WTC11 (cell line): ENCODE measurements at regions not wholly inside any gene's neighbourhood (a gene's known extent, or its start where the extent isn't known, plus 50 kb on each side); places are given as distances from the start of the nearest gene placed in this dataset.

Experiments used
- ATAC-seq: fragments of 200-7000 bp; cut with Tn5 transposase; 2 replicates; pipeline ENCODE4 v1.10.0; 2021; ENCODE audit warnings: mild to moderate bottlenecking, moderate library complexity
- CTCF ChIA-PET: fragments of 300-600 bp; sonication (Branson Sonifier 250); formaldehyde crosslinking; loops from one replicate; lab custom pipeline; 2021; ENCODE audit warnings: antibody characterized with exemption; lab: Charles Lee
- POLR2A ChIA-PET: fragments of 350-600 bp; sonication (Branson Sonifier 250); formaldehyde crosslinking; loops from one replicate; lab custom pipeline; 2021; ENCODE audit warnings: antibody characterized with exemption; lab: Charles Lee
- DNase-seq: peaks from one replicate; pipeline ENCODE4 v3.0.0; 2021; ENCODE audit warnings: low spot score
- H3K27ac Mint-ChIP-seq: 2 replicates; pipeline ENCODE4 v1.8.0; 2021; ENCODE audit warnings: mixed read lengths
- H3K27me3 Mint-ChIP-seq: 2 replicates; pipeline ENCODE4 v1.8.0; 2021; ENCODE audit warnings: low read depth, mild to moderate bottlenecking, moderate library complexity, mixed read lengths
- H3K36me3 Mint-ChIP-seq: 2 replicates; pipeline ENCODE4 v1.8.0; 2021; ENCODE audit warnings: mixed read lengths
- H3K4me1 Mint-ChIP-seq: 2 replicates; pipeline ENCODE4 v1.8.0; 2022; ENCODE audit warnings: mixed read lengths
- H3K4me3 Mint-ChIP-seq: 2 replicates; pipeline ENCODE4 v1.8.0; 2021; ENCODE audit warnings: mild to moderate bottlenecking, moderate library complexity, mixed read lengths
- H3K9me3 Mint-ChIP-seq: 2 replicates; pipeline ENCODE4 v1.8.0; 2021; ENCODE audit warnings: mixed read lengths
- E2F4 ChIP-seq: sonication (generic); formaldehyde crosslinking; IDR thresholded peaks from 2 replicates; pipeline ENCODE4 v1.8.1; 2022; ENCODE audit warnings: low read depth, mild to moderate bottlenecking, moderate library complexity, missing genetic modification reagents, borderline replicate concordance
- ERG ChIP-seq: fragments of 250-450 bp; sonication (Bioruptor Pico); IDR thresholded peaks from 2 replicates; pipeline ENCODE4 v1.8.0; 2021; ENCODE audit warnings: mild to moderate bottlenecking
- FOXJ3 ChIP-seq: sonication (generic); formaldehyde crosslinking; IDR thresholded peaks from 2 replicates; pipeline ENCODE4 v1.9.0; 2021; ENCODE audit warnings: missing genetic modification reagents, mild to moderate bottlenecking, borderline replicate concordance
- FOXP1 ChIP-seq: sonication (generic); formaldehyde crosslinking; IDR thresholded peaks from 2 replicates; pipeline ENCODE4 v1.8.0; 2022; ENCODE audit warnings: missing genetic modification reagents, mild to moderate bottlenecking, moderate library complexity, borderline replicate concordance
- FOXP4 ChIP-seq: sonication (generic); formaldehyde crosslinking; IDR thresholded peaks from 2 replicates; pipeline ENCODE4 v1.8.0; 2022; ENCODE audit warnings: mild to moderate bottlenecking, missing genetic modification reagents
- GABPB1 ChIP-seq: sonication (generic); formaldehyde crosslinking; IDR thresholded peaks from 2 replicates; pipeline ENCODE4 v1.8.1; 2023; ENCODE audit warnings: mild to moderate bottlenecking, missing genetic modification reagents
- SMAD4 ChIP-seq: sonication (generic); formaldehyde crosslinking; IDR thresholded peaks from 2 replicates; pipeline ENCODE4 v1.8.0; 2022; ENCODE audit warnings: mild to moderate bottlenecking, missing genetic modification reagents
- SP1 ChIP-seq: sonication (generic); formaldehyde crosslinking; conservative IDR thresholded peaks from 2 replicates; pipeline ENCODE4 v1.8.1; 2022; ENCODE audit warnings: missing genetic modification reagents
- STAT6 ChIP-seq: sonication (generic); formaldehyde crosslinking; conservative IDR thresholded peaks from 2 replicates; pipeline ENCODE4 v1.8.1; 2023; ENCODE audit warnings: mild to moderate bottlenecking, low read depth, missing genetic modification reagents, moderate library complexity
- TEAD1 ChIP-seq: sonication (generic); formaldehyde crosslinking; IDR thresholded peaks from 2 replicates; pipeline ENCODE4 v1.8.0; 2022; ENCODE audit warnings: mild to moderate bottlenecking, missing genetic modification reagents
- TP53 ChIP-seq: sonication (generic); formaldehyde crosslinking; IDR thresholded peaks from 2 replicates; pipeline ENCODE4 v1.8.1; 2023; ENCODE audit warnings: mild to moderate bottlenecking, missing genetic modification reagents
- ZBTB43 ChIP-seq: sonication (generic); formaldehyde crosslinking; IDR thresholded peaks from 2 replicates; pipeline ENCODE4 v1.8.1; 2023; ENCODE audit warnings: mild to moderate bottlenecking, missing genetic modification reagents
- ZNF138 ChIP-seq: sonication (generic); formaldehyde crosslinking; conservative IDR thresholded peaks from 2 replicates; pipeline ENCODE4 v1.8.1; 2022; ENCODE audit warnings: mild to moderate bottlenecking, moderate library complexity, missing genetic modification reagents
- ZNF232 ChIP-seq: sonication (generic); formaldehyde crosslinking; IDR thresholded peaks from 2 replicates; pipeline ENCODE4 v1.8.0; 2022; ENCODE audit warnings: mild to moderate bottlenecking, missing genetic modification reagents
- ZNF396 ChIP-seq: fragments of 250-450 bp; sonication (Bioruptor Pico); IDR thresholded peaks from 2 replicates; pipeline ENCODE4 v1.8.0; 2021; ENCODE audit warnings: mild to moderate bottlenecking, moderate library complexity, borderline replicate concordance
- ZNF416 ChIP-seq: fragments of 250-450 bp; sonication (Bioruptor Pico); IDR thresholded peaks from 2 replicates; pipeline ENCODE4 v1.9.0; 2021; ENCODE audit warnings: mild to moderate bottlenecking, inconsistent platforms
- ZNF425 ChIP-seq: fragments of 250-450 bp; sonication (Bioruptor Pico); conservative IDR thresholded peaks from 2 replicates; pipeline ENCODE4 v1.9.0; 2021; ENCODE audit warnings: mild to moderate bottlenecking
- TF ChIP-seq, protein P1 (sequence below): sonication (generic); formaldehyde crosslinking; IDR thresholded peaks from 2 replicates; pipeline ENCODE4 v1.8.1; 2023; ENCODE audit warnings: mild to moderate bottlenecking, missing genetic modification reagents, borderline replicate concordance
- TF ChIP-seq, protein P2 (sequence below): sonication (generic); formaldehyde crosslinking; IDR thresholded peaks from 2 replicates; pipeline ENCODE4 v1.8.1; 2023; ENCODE audit warnings: mild to moderate bottlenecking, missing genetic modification reagents, moderate library complexity

DNA sequence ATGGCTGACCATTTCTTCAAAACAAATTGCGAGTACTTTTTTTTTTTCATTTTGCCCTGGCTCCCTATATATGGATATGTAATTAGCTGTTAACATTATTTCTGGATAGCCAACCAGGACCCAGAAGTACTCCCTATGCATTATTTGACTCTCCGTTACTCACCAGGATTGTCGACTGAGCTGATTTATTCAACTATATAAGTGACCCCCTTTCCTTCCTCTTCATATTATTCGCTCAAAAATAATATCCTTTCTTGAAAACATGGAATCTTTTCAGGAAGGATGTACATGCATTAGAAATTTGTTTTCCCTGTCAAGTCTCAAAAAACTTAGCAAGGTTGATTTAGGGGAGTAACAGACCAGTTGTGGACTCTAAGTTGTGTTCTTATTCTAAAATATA, 114.1 kb upstream of the KLHL4 start (continued):
- TF ChIP-seq E2F4: no peak
- no peak for TF ChIP-seq SMAD4
- TF ChIP-seq SP1 (CRISPR knock-in tag): no peak
- TF ChIP-seq GABPB1 (CRISPR knock-in tag): no peak

GRCh38 chrX:87409113-87409841, 108.3 kb upstream of the KLHL4 start:
- no peak overlapping the region for H3K27ac Mint-ChIP-seq
- ATAC-seq (no peak), DNase-seq (no peak)
- ChIA-PET CTCF (no interaction called here), POLR2A (no interaction called here)
- peaks cover 8% of the 10 kb centered on the region for H3K9me3 Mint-ChIP-seq
- H3K4me1 Mint-ChIP-seq: no peaks in the 10 kb centered on the region
- H3K36me3 Mint-ChIP-seq: no peaks in the 10 kb centered on the region
- no peak overlapping the region for H3K4me3 Mint-ChIP-seq
- H3K27me3 Mint-ChIP-seq: no peaks in the 10 kb centered on the region
- TF ChIP-seq, protein P1, sequence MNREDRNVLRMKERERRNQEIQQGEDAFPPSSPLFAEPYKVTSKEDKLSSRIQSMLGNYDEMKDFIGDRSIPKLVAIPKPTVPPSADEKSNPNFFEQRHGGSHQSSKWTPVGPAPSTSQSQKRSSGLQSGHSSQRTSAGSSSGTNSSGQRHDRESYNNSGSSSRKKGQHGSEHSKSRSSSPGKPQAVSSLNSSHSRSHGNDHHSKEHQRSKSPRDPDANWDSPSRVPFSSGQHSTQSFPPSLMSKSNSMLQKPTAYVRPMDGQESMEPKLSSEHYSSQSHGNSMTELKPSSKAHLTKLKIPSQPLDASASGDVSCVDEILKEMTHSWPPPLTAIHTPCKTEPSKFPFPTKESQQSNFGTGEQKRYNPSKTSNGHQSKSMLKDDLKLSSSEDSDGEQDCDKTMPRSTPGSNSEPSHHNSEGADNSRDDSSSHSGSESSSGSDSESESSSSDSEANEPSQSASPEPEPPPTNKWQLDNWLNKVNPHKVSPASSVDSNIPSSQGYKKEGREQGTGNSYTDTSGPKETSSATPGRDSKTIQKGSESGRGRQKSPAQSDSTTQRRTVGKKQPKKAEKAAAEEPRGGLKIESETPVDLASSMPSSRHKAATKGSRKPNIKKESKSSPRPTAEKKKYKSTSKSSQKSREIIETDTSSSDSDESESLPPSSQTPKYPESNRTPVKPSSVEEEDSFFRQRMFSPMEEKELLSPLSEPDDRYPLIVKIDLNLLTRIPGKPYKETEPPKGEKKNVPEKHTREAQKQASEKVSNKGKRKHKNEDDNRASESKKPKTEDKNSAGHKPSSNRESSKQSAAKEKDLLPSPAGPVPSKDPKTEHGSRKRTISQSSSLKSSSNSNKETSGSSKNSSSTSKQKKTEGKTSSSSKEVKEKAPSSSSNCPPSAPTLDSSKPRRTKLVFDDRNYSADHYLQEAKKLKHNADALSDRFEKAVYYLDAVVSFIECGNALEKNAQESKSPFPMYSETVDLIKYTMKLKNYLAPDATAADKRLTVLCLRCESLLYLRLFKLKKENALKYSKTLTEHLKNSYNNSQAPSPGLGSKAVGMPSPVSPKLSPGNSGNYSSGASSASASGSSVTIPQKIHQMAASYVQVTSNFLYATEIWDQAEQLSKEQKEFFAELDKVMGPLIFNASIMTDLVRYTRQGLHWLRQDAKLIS (CRISPR knock-in tag): no peak
- no peak for TF ChIP-seq FOXJ3 (CRISPR knock-in tag)
- TF ChIP-seq GABPB1 (CRISPR knock-in tag): no peak
- TF ChIP-seq TP53 (CRISPR knock-in tag): no peak
- no peak for TF ChIP-seq FOXP1 (CRISPR knock-in tag)
- TF ChIP-seq FOXP4 (CRISPR knock-in tag): no peak
- TF ChIP-seq TEAD1 (CRISPR knock-in tag): no peak
- no peak for TF ChIP-seq ZNF232 (CRISPR knock-in tag)
- no peak for TF ChIP-seq ZBTB43 (CRISPR knock-in tag)
- TF ChIP-seq, protein P2, sequence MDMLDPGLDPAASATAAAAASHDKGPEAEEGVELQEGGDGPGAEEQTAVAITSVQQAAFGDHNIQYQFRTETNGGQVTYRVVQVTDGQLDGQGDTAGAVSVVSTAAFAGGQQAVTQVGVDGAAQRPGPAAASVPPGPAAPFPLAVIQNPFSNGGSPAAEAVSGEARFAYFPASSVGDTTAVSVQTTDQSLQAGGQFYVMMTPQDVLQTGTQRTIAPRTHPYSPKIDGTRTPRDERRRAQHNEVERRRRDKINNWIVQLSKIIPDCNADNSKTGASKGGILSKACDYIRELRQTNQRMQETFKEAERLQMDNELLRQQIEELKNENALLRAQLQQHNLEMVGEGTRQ (CRISPR knock-in tag): no peak
- no peak for TF ChIP-seq SP1 (CRISPR knock-in tag)
- TF ChIP-seq ZNF138: no peak
- no peak for TF ChIP-seq STAT6 (CRISPR knock-in tag)
- no peak for TF ChIP-seq ZNF425 (CRISPR knock-in tag)
- TF ChIP-seq ZNF416 (CRISPR knock-in tag): no peak
- no peak for TF ChIP-seq ZNF396 (CRISPR knock-in tag)
- TF ChIP-seq ERG: no peak
